Smooth muscle cell (in vitro differentiated cells): ENCODE measurements at regions not wholly inside any gene's neighbourhood (a gene's known extent, or its start where the extent isn't known, plus 50 kb on each side); places are given as distances from the start of the nearest gene placed in this dataset.
"Not testable (repeated sequence)": the region's sequence is repeated elsewhere in the genome, so short reads cannot be mapped to it uniquely, and the experiment has no call there.

Source experiments
- DNase-seq: peaks from one replicate; lab custom pipeline; 2025; ENCODE audit not compliant: unreplicated experiment; lab: John Stamatoyannopoulos, UW
- H2AFZ ChIP-seq: fragments of 200-600 bp; sonication (generic); 2 replicates; pipeline ENCODE4 v1.6.0; 2016; ENCODE audit warnings: antibody characterized with exemption, low read depth, mild to moderate bottlenecking
- H3F3A ChIP-seq: fragments of 200-600 bp; sonication (generic); 2 replicates; pipeline ENCODE4 v1.6.0; 2017; ENCODE audit warnings: antibody characterized with exemption, low read depth
- H3K27ac ChIP-seq: fragments of 200-600 bp; sonication (generic); 2 replicates; pipeline ENCODE4 v1.5.1; 2016; ENCODE audit warnings: low read depth, mild to moderate bottlenecking
- H3K27me3 ChIP-seq: fragments of 200-600 bp; sonication (generic); 2 replicates; pipeline ENCODE4 v1.6.1; 2016; ENCODE audit warnings: low read depth, mild to moderate bottlenecking
- H3K36me3 ChIP-seq: fragments of 200-600 bp; sonication (generic); 2 replicates; pipeline ENCODE4 v1.5.1; 2016; ENCODE audit warnings: low read depth
- H3K4me1 ChIP-seq: fragments of 200-600 bp; sonication (generic); 2 replicates; pipeline ENCODE4 v1.5.1; 2016; ENCODE audit warnings: low read depth
- H3K4me2 ChIP-seq: fragments of 200-600 bp; sonication (generic); 2 replicates; pipeline ENCODE4 v1.6.0; 2016; ENCODE audit warnings: mild to moderate bottlenecking
- H3K4me3 ChIP-seq: fragments of 200-600 bp; sonication (generic); 2 replicates; pipeline ENCODE4 v1.5.1; 2016; ENCODE audit warnings: mild to moderate bottlenecking
- H3K79me2 ChIP-seq: fragments of 200-600 bp; sonication (generic); 2 replicates; pipeline ENCODE4 v1.6.0; 2016; ENCODE audit warnings: low read depth, mild to moderate bottlenecking
- H3K9ac ChIP-seq: fragments of 200-600 bp; sonication (generic); 2 replicates; pipeline ENCODE4 v1.6.0; 2016; ENCODE audit warnings: low read depth
- H3K9me3 ChIP-seq: fragments of 200-600 bp; sonication (generic); replicated peaks from 2 replicates; pipeline ENCODE4 v1.5.1; 2016; ENCODE audit warnings: low read depth
- H4K20me1 ChIP-seq: fragments of 200-600 bp; sonication (generic); 2 replicates; pipeline ENCODE4 v1.6.0; 2016; ENCODE audit warnings: low read depth
- CTCF ChIP-seq: fragments of 200-600 bp; sonication (generic); IDR thresholded peaks from 2 replicates; pipeline ENCODE4 v1.5.1; 2017; ENCODE audit warnings: borderline replicate concordance, mild to moderate bottlenecking, antibody characterized with exemption; ENCODE audit not compliant: insufficient read depth, poor library complexity, severe bottlenecking
- WGBS: methylation state at CpG from one replicate; pipeline ENCODE4 v1.1.7; 2016; ENCODE audit warnings: low lambda C conversion rate; 5-methylcytosine and 5-hydroxymethylcytosine counted together

DNA sequence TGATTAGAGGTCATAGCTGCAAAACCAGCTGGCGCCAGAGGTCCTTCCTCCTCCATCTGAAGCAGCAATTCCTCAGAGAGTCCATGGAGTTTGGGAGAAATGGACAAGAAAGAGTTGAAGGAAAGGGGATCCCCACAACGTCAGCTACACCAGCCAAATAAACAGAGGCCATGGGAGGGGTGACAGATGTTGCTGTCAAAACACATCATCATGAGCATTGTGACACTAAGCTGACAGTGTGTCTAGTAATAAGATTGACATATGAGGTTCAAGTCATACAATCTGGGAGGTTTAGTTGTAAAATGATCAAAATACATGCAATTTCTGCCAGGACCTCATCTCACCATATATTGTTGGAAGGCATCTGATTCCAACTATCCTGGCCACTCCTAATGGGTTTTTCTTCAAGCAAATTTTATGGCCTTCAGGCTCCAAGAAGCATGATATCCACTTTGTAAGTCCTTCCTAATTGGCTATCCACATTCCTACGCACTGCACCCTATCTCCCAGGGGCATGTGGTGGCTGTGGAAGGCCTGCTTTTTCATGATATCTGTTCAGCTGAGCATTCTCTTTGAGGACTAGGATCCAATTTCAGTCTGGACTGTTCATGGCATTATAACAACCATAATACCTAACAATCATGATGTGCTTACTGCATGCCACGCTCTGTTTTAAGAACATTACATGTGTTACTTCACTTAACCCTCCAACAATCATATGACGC is 335.0 kb upstream of the ID2 start:
- H4K20me1 ChIP-seq: no peaks in the 10 kb centered on the region
- H3K27me3 ChIP-seq: no peaks in the 10 kb centered on the region
- H3K36me3 ChIP-seq: no peaks in the 10 kb centered on the region
- H3F3A ChIP-seq: no peaks in the 10 kb centered on the region
- 88% methylated on average over 5 of the region's 5 CpGs for WGBS
- no peak overlapping the region for H3K27ac ChIP-seq
- no peaks in the 10 kb centered on the region for H3K4me1 ChIP-seq
- H3K4me3 ChIP-seq: no peak overlapping the region
- H2AFZ ChIP-seq: no peak overlapping the region
- H3K4me2 ChIP-seq: no peak overlapping the region
- no peak for DNase-seq
- no peak overlapping the region for H3K9ac ChIP-seq
- no peaks in the 10 kb centered on the region for H3K79me2 ChIP-seq
- no peak for TF ChIP-seq CTCF
- no peaks in the 10 kb centered on the region for H3K9me3 ChIP-seq

DNA sequence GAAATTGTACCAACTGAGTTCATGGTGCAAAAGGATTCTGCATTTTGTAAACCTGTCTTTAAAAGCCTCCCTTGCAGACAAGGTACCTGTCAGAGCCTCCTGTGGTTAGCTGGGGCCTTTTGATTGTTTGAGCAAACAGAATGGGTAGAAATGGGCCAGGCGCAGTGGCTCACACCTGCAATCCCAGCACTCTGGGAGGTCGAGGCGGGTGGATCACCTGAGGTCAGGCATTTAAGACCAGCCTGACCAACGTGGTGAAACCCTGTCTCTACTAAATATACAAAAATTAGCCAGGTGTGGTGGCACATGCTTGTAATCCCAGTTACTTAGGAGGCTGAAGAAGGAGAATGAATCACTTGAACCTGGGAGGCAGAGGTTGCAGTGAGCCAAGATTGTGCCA is 332.9 kb upstream of the ID2 start:
- H3K4me2 ChIP-seq, H2AFZ ChIP-seq, H3K27ac ChIP-seq, H3K9me3 ChIP-seq, H3K4me3 ChIP-seq, H3K27me3 ChIP-seq, DNase-seq, H3K79me2 ChIP-seq, H4K20me1 ChIP-seq, H3K9ac ChIP-seq, H3K36me3 ChIP-seq, H3F3A ChIP-seq, H3K4me1 ChIP-seq: not testable (repeated sequence)
- WGBS: 86% methylated on average over 4 of the region's 4 CpGs

- H3K79me2 ChIP-seq: no peaks in the 10 kb centered on the region
- no peak overlapping the region for H3K27ac ChIP-seq
- no peak overlapping the region for H3K4me2 ChIP-seq
- no peaks in the 10 kb centered on the region for H3K4me1 ChIP-seq
- H3K4me3 ChIP-seq: no peak overlapping the region
- no peak overlapping the region for H2AFZ ChIP-seq
- H3K9me3 ChIP-seq: no peaks in the 10 kb centered on the region
- no peaks in the 10 kb centered on the region for H3F3A ChIP-seq
- H3K27me3 ChIP-seq: no peaks in the 10 kb centered on the region
- H3K36me3 ChIP-seq: no peaks in the 10 kb centered on the region
- no peaks in the 10 kb centered on the region for H4K20me1 ChIP-seq
- TF ChIP-seq CTCF: no peak
- WGBS: 83% methylated on average over 4 of the region's 4 CpGs
- DNase-seq: no peak
- H3K9ac ChIP-seq: no peak overlapping the region
These were observed 329.6 kb upstream of the ID2 start for GRCh38 chr2:8352296-8352695.

- no peak for DNase-seq
- Histone ChIP-seq H3K4me2 (no peak overlapping the region), H3K4me1 (no peaks in the 10 kb centered on the region), H3K9me3 (no peaks in the 10 kb centered on the region), H3K9ac (no peak overlapping the region), H3F3A (no peaks in the 10 kb centered on the region), H2AFZ (no peak overlapping the region), H3K27ac (no peak overlapping the region), H4K20me1 (no peaks in the 10 kb centered on the region), H3K79me2 (no peaks in the 10 kb centered on the region), H3K27me3 (no peaks in the 10 kb centered on the region), H3K36me3 (no peaks in the 10 kb centered on the region), H3K4me3 (no peak overlapping the region)
- 100% methylated on average over 1 of the region's 1 CpG for WGBS
- TF ChIP-seq CTCF: no peak
These were observed 328.9 kb upstream of the ID2 start for GRCh38 chr2:8352989-8353388.
